Hepatocyte (in vitro differentiated cells): ENCODE measurements at regions not wholly inside any gene's neighbourhood (a gene's known extent, or its start where the extent isn't known, plus 50 kb on each side); places are given as distances from the start of the nearest gene placed in this dataset.

Source experiments
- CTCF ChIP-seq: fragments of 200-600 bp; sonication (generic); IDR thresholded peaks from 2 replicates; pipeline ENCODE4 v1.5.1; 2016; ENCODE audit warnings: antibody characterized with exemption, mild to moderate bottlenecking; ENCODE audit not compliant: poor library complexity
- EZH2 ChIP-seq: fragments of 200-600 bp; sonication (generic); IDR thresholded peaks from 2 replicates; pipeline ENCODE4 v1.6.1; 2016; ENCODE audit warnings: antibody characterized with exemption, mild to moderate bottlenecking, borderline replicate concordance
- EZH2phosphoT487 ChIP-seq: fragments of 200-600 bp; sonication (generic); IDR thresholded peaks from one replicate; pipeline ENCODE4 v1.6.1; 2018; ENCODE audit warnings: antibody characterized with exemption, mild to moderate bottlenecking, low read depth, moderate library complexity; ENCODE audit not compliant: unreplicated experiment, severe bottlenecking

- TF ChIP-seq CTCF (no peak), EZH2phosphoT487 (no peak), EZH2 (no peak)
Measured at GRCh38 chr6:12527339-12527738, 189.2 kb upstream of the PHACTR1 start.
